ENCODE measurements at regions not wholly inside any gene's neighbourhood (a gene's known extent, or its start where the extent isn't known, plus 50 kb on each side); places are given as distances from the start of the nearest gene placed in this dataset.

GRCh38 chr11:97022955-97023354, 633.1 kb downstream of the JRKL start:
- Mint-ChIP-seq H3K27me3 (ENCODE audit: insufficient read depth) (peaks cover 1% of the 10 kb centered on the region; the same call in 1 of the 2 replicates), H3K4me3 (no peak overlapping the region), H3K36me3 (ENCODE audit: low read depth) (no peaks in the 10 kb centered on the region), H3K9me3 (peaks cover 47% of the 10 kb centered on the region), H3K27ac (no peak overlapping the region), H3K4me1 (ENCODE audit: low read depth) (no peaks in the 10 kb centered on the region)
- no peak for TF ChIP-seq CTCF (IDR thresholded peaks at IDR 0.05)
- DNase-seq: no peak

- no peak for TF ChIP-seq CTCF (IDR thresholded peaks at IDR 0.05)
- Mint-ChIP-seq H3K27ac (no peak overlapping the region), H3K27me3 (ENCODE audit: insufficient read depth) (peaks cover 1% of the 10 kb centered on the region; the same call in 1 of the 2 replicates), H3K4me1 (ENCODE audit: low read depth) (no peaks in the 10 kb centered on the region), H3K9me3 (peaks cover 35% of the 10 kb centered on the region), H3K4me3 (no peak overlapping the region), H3K36me3 (ENCODE audit: low read depth) (no peaks in the 10 kb centered on the region)
- no peak for DNase-seq
These were observed 639.1 kb downstream of the JRKL start for GRCh38 chr11:97028836-97029406.

- no peak overlapping the region for H3K27ac Mint-ChIP-seq
- H3K4me3 Mint-ChIP-seq: no peak overlapping the region
- no peak for TF ChIP-seq CTCF (IDR thresholded peaks at IDR 0.05)
- no peak for DNase-seq
- peaks cover 18% of the 10 kb centered on the region for H3K9me3 Mint-ChIP-seq
- H3K4me1 Mint-ChIP-seq (ENCODE audit: low read depth): no peaks in the 10 kb centered on the region
- no peaks in the 10 kb centered on the region for H3K36me3 Mint-ChIP-seq (ENCODE audit: low read depth)
- no peaks in the 10 kb centered on the region for H3K27me3 Mint-ChIP-seq (ENCODE audit: insufficient read depth)
These were observed 643.4 kb downstream of the JRKL start for GRCh38 chr11:97033178-97033577.

- H3K27ac Mint-ChIP-seq: no peak overlapping the region
- peaks cover 22% of the 10 kb centered on the region for H3K9me3 Mint-ChIP-seq
- no peak overlapping the region for H3K4me3 Mint-ChIP-seq
- H3K27me3 Mint-ChIP-seq (ENCODE audit: insufficient read depth): no peaks in the 10 kb centered on the region
- H3K36me3 Mint-ChIP-seq (ENCODE audit: low read depth): no peaks in the 10 kb centered on the region
- DNase-seq: no peak
- TF ChIP-seq CTCF (IDR thresholded peaks at IDR 0.05): no peak
- H3K4me1 Mint-ChIP-seq (ENCODE audit: low read depth): no peaks in the 10 kb centered on the region
These were observed 658.7 kb downstream of the JRKL start for GRCh38 chr11:97048481-97048880.

- no peaks in the 10 kb centered on the region for H3K27me3 Mint-ChIP-seq (ENCODE audit: insufficient read depth)
- no peak for TF ChIP-seq CTCF (IDR thresholded peaks at IDR 0.05)
- H3K36me3 Mint-ChIP-seq (ENCODE audit: low read depth): no peaks in the 10 kb centered on the region
- peaks cover 21% of the 10 kb centered on the region for H3K9me3 Mint-ChIP-seq
- H3K4me1 Mint-ChIP-seq (ENCODE audit: low read depth): no peaks in the 10 kb centered on the region
- DNase-seq: no peak
- H3K4me3 Mint-ChIP-seq: no peak overlapping the region
- H3K27ac Mint-ChIP-seq: no peak overlapping the region
These were observed 670.4 kb downstream of the JRKL start for GRCh38 chr11:97060184-97060583.

- no peak overlapping the region for H3K4me3 Mint-ChIP-seq
- peaks cover 54% of the 10 kb centered on the region for H3K9me3 Mint-ChIP-seq
- H3K36me3 Mint-ChIP-seq (ENCODE audit: low read depth): no peaks in the 10 kb centered on the region
- no peak overlapping the region for H3K27ac Mint-ChIP-seq
- H3K27me3 Mint-ChIP-seq (ENCODE audit: insufficient read depth): no peaks in the 10 kb centered on the region
- no peak for TF ChIP-seq CTCF (IDR thresholded peaks at IDR 0.05)
- DNase-seq: no peak
- no peaks in the 10 kb centered on the region for H3K4me1 Mint-ChIP-seq (ENCODE audit: low read depth)
These were observed 679.3 kb downstream of the JRKL start for GRCh38 chr11:97069160-97069559.
